SK-N-MC (cell line): ENCODE measurements at regions not wholly inside any gene's neighbourhood (a gene's known extent, or its start where the extent isn't known, plus 50 kb on each side); places are given as distances from the start of the nearest gene placed in this dataset.

Experiments used
- EZH2 ChIP-seq: fragments of 200-600 bp; sonication (generic); IDR thresholded peaks from one replicate; pipeline ENCODE4 v1.6.1; 2017; ENCODE audit warnings: antibody characterized with exemption
- POLR2AphosphoS5 ChIP-seq: IDR thresholded peaks from 2 replicates; pipeline ENCODE4 v1.6.1; 2012; ENCODE audit warnings: mild to moderate bottlenecking, low read depth, low read length, borderline replicate concordance

GRCh38 chr9:88873635-88874034, 117.6 kb upstream of the S1PR3 start:
- TF ChIP-seq POLR2AphosphoS5: no peak
- no peak for TF ChIP-seq EZH2
